GM23338 (cell line): ENCODE measurements at regions not wholly inside any gene's neighbourhood (a gene's known extent, or its start where the extent isn't known, plus 50 kb on each side); places are given as distances from the start of the nearest gene placed in this dataset.

ENCODE experiments used
- CTCF ChIP-seq, 2 experiments: fragments of 200-600 bp in 1 of 2; sonication (generic) in 1 of 2; conservative IDR thresholded peaks; 2 replicates each; pipeline versions ENCODE4 v1.5.1 to v1.6.1; 2016 to 2017; ENCODE audit warnings: antibody characterized with exemption in 2 of 2, low read depth in 2 of 2, mild to moderate bottlenecking in 2 of 2, moderate library complexity in 1 of 2
- EZH2 ChIP-seq: fragments of 200-600 bp; sonication (generic); IDR thresholded peaks from one replicate; pipeline ENCODE4 v1.8.0; 2017; ENCODE audit warnings: antibody characterized with exemption, mild to moderate bottlenecking, low read depth; ENCODE audit not compliant: unreplicated experiment
- EZH2phosphoT487 ChIP-seq: fragments of 200-600 bp; sonication (generic); IDR thresholded peaks from one replicate; pipeline ENCODE4 v1.8.1; 2018; ENCODE audit warnings: antibody characterized with exemption; ENCODE audit not compliant: unreplicated experiment

GRCh38 chr1:182147951-182148350 is 86.4 kb upstream of the ZNF648 start:
- TF ChIP-seq EZH2phosphoT487, result no peak
- no peak for TF ChIP-seq EZH2
- no peak for TF ChIP-seq CTCF (conservative IDR thresholded peaks at IDR 0.05; ENCODE audit: low read depth in 2 of 2)
